NT2/D1 (cell line): ENCODE measurements at regions not wholly inside any gene's neighbourhood (a gene's known extent, or its start where the extent isn't known, plus 50 kb on each side); places are given as distances from the start of the nearest gene placed in this dataset.

Experiments
- SUZ12 ChIP-seq: IDR thresholded peaks from 2 replicates; pipeline ENCODE4 v1.6.1; 2011; ENCODE audit not compliant: insufficient read length, insufficient read depth; ENCODE audit errors: extremely low read depth
- YY1 ChIP-seq: IDR thresholded peaks from 2 replicates; pipeline ENCODE4 v1.6.1; 2011; ENCODE audit not compliant: insufficient read length, insufficient read depth
- ZNF274 ChIP-seq: IDR thresholded peaks from 2 replicates; pipeline ENCODE4 v1.6.1; 2011; ENCODE audit warnings: mild to moderate bottlenecking, low read depth, low read length

DNA sequence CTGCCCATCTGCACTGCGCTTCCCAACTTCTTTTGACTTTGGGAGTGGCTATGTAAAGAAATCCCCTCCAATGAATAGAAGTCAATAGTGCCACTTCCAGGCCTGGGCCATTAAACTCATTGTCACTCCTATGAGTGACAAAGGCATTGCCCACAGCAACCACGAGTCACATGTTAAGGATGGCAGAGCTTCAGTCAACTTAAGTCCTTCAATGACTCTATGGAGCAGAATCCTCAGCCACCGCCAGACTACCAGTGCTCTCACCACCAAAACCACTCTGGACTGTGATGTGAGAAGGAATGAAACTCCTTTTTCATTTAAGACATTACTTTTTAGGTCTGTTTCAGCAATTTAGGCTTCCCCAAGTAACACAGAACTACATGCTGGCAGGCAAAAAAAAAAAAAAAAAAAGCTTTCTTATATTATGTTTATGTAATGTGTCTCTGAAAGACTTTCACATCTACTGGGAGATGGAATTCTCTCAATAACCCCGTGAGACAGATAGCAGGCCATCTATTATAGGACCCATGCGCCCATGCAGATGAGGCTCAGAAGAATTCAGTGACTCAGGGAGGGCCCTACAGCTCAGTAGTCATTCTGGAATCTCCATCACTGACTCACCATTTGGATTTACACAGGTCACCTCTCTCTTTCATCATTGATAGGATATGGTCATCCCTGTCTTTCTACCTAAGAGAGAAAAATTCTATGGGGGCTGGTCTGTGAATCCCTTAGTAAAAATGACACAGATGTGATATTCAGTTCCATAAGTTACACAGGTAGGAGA lies 180.5 kb downstream of the CEMIP2 start:
- TF ChIP-seq YY1 = no peak
- TF ChIP-seq ZNF274 = no peak
- TF ChIP-seq SUZ12 = no peak
